ENCODE measurements at regions not wholly inside any gene's neighbourhood (a gene's known extent, or its start where the extent isn't known, plus 50 kb on each side); places are given as distances from the start of the nearest gene placed in this dataset.

DNA sequence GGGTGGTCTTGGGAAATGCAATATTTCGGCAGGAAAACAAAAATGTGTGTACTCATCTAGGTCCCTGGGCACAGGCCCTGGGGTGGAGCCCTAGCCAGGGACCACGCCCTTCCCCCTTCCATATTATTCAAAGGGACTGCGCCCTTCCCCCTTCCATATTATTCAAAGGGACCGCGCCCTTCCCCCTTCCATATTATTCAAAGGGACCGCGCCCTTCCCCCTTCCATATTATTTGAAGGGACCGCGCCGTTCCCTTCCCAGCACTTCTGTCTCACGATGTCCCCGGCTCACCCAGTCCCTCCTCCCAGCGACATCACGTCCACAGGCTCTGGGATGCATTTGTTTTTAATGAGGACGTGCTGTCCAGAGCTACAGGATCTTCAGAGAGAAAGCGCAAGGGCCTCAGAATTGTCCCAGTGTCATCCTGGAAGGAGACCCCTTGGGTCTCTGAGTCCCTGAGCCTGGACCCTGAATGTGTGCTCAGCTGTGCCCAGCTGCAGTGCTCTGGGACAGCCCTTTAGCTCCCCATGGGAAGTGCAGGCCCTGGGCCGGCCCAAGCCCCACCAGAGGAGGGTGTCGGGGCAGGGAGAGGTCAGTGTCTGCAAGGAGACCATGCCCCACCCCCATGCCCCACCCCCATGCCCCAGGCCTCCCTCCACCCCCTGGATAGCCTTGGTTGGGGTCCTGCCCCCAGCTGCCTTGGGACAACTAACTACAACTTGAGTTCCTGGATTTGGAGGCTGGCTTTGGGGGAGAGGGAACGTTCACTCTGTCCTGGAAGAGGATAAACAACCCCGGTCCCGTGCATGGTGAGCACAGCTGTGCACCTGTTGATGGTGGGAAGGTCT, 810.0 kb downstream of the BRD1 start:
- DNase-seq: no peak

DNA sequence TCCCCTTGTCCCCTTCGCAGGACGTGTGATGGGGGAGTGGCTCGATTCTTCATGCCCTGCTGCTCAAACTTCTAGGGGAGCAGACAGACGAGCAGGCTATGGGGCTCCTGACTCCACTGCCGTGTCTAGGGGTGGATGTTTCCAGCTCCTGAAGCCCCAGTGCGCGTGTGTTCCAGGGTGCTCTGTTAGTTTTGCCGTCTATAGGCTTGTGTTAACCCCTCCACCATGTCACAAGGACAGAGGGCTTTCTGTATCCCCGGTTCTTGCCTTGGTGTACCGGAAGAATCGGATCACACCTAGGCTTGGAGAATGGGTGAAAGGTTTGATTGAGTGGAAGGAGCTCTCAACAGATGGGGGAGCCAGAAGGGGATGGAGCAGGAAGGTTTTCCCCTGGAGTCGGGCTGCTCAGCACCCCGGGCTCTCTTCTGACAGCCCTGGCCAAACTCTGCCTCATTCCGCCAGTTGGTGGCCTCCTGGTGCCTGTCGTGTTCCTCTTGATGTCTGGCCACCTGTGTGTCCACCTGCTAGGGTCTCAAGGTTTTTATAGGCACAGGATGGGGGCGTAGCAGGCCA, 810.7 kb downstream of the BRD1 start:
- DNase-seq: no peak

DNA sequence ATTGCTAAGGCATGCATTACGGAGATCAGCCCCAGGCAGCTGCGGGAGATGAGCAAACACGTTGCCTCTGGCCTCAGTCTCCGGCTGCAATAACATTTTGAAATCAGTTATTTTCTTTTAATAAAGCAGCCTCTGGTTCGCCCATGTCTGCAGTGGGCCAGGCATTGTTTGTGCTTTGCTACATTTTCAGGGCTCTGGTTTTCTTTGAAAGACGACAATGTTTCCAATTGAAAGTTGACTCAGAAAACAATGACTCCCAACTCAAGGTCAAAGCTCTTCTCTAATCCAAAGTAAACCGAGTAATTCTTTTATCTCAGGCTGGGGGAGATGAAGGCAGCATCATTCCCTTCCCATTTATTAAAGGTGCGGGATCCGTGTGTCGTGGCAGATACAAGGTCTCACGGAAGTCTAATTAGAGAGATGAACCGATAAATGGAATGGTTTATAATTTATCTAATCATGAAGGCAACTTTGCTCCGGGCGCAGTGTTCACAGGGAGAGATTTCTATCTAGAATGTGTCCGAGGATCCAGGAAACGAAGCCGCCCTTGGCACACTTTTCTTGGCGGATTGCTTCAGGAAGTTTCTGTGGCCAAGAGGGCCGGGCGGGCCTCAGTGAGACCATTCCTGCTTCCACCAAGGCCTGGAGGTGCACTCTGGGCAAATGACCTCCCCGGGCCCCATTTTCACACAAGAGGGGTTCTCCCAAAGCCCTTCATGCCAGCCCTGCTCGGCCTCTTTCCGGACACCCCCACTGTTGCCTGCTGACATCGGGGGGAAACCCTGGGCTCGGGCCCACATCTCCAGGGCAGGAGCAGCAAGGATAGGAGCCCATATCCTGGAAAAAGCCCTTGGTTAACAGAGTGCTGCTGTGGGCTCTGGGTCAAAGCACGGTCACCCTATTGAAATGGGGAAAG, 811.4 kb downstream of the BRD1 start:
- no peak for DNase-seq

- no peak for DNase-seq
Observed at GRCh38 chr22:49015459-49015858, 812.2 kb downstream of the BRD1 start.

DNA sequence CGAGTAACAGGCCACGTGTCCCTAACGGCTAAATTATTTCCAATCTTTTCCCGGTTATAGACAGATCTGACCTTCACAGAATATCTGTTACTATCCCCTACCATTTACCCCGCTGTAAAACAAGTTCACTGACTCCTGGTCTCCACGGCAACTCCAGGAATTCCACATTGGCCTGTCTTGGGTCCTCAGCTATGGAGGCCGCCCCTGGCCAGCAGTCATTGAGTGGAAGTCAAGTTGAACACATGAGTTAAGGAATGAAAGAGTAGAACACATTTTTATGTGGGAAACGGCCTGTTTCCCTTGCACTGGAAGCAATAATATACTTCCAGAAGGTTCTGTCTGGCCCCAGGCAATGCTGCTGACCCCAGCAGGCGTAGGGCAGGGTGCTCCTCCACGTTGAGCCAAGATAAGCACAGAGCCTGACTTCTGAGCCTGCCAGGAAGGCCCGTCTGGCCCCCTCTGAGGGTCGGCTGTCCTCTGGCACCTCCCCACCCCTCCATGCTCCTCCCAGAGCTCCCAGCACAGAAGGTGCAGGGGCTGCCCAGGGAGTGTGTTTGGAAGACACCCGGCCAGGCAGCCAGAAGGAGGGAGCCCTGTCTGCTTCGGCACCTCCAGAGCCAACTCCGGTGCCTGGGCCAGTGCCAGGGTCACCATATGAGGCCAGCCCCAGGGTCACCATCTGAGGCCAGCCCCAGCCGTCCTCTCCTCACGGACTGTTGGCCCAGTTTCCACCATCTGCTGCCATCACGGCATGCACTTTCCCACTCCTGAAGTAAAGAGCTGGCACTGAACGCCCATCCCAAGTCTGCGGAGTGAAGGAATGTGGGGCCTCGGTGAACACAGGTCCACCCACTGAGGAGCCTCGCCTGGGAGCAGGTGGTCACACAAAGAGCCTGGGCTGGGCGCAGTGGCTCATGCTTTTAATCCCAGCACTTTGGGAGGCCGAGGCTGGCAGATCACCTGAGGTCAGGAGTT, 813.2 kb downstream of the BRD1 start:
- no peak for DNase-seq

- no peak for DNase-seq
Observed at GRCh38 chr22:49013707-49014106, 814.0 kb downstream of the BRD1 start.

- peak; percentile 46 for DNase-seq
Observed at GRCh38 chr22:49012712-49013395, 814.8 kb downstream of the BRD1 start.

DNA sequence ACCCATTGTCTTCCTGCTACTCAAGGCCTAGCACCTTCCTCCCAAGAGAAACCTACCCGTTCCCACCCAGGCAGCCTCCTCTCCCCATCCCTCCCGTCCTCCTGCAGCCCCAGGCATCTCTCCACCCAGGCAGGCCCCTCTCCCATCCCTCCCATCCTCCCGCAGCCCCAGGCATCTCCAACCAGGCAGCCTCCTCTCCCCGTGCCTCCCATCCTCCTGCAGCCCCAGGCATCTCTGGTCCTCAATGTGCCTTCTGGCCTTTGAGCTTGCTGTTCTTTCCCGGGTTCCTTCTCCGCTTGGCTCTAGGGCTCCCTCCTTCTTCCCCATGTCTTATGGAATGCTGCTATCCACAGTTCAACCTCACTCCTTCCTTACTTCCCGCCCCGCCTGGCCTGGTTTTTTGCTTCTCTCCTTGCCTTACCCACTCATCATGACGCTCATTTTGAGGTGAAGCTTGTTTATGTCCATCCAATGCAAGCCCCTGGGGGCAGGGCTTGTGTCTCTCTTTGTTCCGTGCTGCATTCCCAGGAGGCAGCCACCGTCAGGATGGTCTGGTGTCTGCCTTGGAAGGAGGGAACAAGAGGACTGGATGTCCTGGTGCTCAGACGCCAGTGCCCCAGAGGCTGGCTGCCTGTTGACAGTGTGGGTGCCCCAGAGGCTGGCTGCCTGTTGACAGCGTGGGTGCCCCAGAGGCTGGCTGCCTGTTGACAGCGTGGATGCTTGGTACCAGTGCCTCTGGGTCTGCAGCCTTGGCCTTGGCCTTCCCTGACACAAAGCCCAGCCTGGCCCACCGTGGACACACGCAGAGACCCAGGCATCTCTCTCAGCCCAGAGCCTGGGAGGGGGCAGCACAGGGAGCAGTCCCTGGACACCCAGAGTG, 815.7 kb downstream of the BRD1 start:
- no peak for DNase-seq

DNA sequence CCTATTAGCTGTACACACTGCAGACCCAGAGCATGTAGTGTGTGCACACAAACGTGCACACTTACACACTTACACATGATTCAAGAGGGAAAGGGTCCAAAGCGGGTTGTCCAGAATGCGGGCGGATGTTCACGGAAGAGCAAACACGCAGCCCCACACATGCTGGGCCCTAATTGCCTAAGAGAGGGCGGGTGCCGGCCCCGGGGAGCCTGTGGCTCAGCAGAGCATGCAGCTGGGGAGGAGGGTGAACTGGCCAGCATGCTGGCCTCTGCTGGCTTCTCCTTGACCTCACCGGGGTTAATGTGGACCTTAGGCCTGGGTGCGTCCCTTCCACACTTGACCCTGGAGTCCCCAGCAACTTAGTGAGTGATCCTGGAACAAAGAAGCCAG, 816.3 kb downstream of the BRD1 start:
- no peak for DNase-seq

DNA sequence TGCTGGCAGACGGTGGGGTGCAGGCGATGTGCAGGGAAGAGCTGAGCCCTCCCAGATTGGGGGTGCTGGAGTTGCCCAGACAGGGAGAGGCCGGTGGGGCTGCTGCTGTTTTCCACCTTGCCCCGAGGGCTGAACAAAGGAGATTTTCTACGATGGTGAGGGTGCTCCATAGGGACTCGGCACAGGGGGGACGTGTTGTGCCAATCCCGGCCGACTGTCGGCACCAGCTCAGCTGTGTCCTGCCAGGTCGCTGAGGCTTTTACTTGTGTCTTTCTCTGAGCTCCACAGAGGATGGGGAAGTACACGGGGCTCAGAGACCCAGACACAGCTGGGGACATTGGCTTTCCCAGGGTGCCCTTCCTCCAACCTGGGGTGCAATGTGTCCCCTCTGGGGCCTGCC, 816.8 kb downstream of the BRD1 start:
- DNase-seq: no peak

GRCh38 chr22:49010070-49010863, 817.4 kb downstream of the BRD1 start:
- DNase-seq: no peak

GRCh38 chr22:49009359-49010063, 818.2 kb downstream of the BRD1 start:
- no peak for DNase-seq

DNA sequence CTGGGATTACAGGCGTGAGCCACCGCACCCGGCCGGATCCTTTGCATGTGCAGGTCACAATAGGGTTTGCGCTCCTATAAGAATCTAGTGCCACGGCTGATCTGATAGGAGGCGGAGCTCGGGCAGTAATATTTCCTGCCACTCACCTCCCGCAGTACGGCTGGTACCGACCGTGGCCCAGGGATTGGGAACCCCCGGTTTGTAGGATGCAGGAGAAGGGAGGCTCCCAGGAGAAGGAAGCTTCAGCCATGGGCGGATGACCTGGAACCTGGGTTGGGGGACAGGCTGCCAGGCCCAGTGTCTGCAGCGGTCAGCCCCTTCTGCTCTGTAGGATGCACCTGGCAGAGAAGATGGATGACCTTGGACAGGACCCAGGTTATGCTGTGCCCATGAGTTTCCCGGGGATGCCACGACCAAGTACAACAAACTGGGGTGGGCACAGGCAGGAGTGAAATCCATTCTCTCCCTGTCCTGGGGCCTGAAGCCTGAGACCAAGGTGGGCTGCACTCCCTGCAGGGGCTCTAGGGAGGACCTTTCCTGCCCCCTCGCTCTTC, 818.9 kb downstream of the BRD1 start:
- no peak for DNase-seq

- DNase-seq: no peak
Observed at GRCh38 chr22:49007013-49007653, 820.5 kb downstream of the BRD1 start.

DNA sequence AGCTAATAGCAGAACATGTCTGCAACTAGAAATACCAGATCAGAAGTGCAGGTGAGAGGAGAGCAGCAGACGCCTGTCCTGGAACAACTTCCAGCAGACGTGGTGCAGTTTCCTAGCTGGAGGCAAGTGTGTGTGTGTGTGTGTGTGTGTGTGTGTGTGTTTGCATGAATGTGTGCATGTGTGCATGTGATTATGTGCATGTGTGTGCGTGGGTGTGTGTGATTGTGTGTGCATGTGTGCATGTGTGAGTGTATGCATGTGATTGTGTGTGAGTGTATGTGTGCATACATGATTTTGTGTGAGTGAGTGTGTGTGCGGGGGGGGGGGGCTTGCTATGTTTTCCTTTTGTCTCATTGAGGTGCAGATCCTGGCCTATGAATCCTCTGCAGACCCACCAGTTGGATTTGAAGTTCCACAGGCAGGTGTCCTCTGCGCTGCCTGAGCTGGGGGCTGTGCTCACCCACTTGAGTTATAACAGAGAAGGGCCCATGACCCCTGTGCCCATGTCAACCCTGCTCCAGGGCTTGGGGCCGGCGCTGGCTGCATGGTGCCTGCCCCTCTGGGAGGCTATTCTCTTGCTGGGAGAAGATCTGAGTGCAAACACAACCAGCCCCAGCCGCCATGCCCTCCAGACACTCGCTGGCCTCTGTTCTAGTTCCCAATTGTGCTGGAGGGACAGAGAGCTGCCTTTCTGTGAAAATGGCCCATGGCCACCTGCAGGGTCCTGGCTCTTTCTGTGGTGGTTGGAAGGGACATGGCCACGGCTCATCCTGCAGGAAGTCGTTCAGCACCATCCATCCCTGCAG, 821.3 kb downstream of the BRD1 start:
- DNase-seq: no peak

DNA sequence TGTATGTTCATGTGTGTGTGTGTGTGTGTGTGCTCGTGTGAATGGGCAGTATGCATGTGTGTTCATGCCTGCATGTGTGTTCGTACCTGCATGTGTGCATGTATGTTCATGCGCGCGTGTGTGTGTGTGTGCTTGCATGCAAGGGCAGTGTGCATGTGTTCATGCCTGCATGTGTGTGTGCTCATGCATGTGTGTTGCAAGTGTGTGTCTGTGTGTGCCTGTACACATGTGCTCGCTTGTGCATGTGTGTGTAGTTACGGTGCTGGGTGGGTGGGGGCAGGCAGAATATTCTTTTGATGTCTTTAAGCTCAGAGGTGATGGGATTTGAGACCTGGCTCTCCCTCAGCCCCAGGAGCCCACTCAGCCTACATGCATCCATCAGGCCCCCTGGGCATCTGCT, 822.1 kb downstream of the BRD1 start:
- no peak for DNase-seq
